GM19372 (cell line): ENCODE measurements at regions not wholly inside any gene's neighbourhood (a gene's known extent, or its start where the extent isn't known, plus 50 kb on each side); places are given as distances from the start of the nearest gene placed in this dataset.
"Not testable (repeated sequence)": the region's sequence is repeated elsewhere in the genome, so short reads cannot be mapped to it uniquely, and the experiment has no call there.

Experiments
- ATAC-seq: cut with Tn5 transposase; IDR thresholded peaks from one replicate; pipeline ENCODE4 v1.9.1; 2021; ENCODE audit warnings: mild to moderate bottlenecking, low read depth, moderate library complexity; ENCODE audit not compliant: unreplicated experiment

- no peak for ATAC-seq
Observed at GRCh38 chr3:174336784-174337183, 522.4 kb upstream of the NAALADL2 start.

- ATAC-seq, result no peak
Observed at GRCh38 chr3:174337227-174337626, 521.9 kb upstream of the NAALADL2 start.

GRCh38 chr3:174340624-174341587 is 518.2 kb upstream of the NAALADL2 start:
- ATAC-seq, result no peak

- no peak for ATAC-seq
Observed at GRCh38 chr3:174342171-174342570, 517.0 kb upstream of the NAALADL2 start.

GRCh38 chr3:174342941-174343501 is 516.1 kb upstream of the NAALADL2 start:
- no peak for ATAC-seq

- no peak for ATAC-seq
Observed at GRCh38 chr3:174346141-174346540, 513.0 kb upstream of the NAALADL2 start.

GRCh38 chr3:174346571-174346970 is 512.6 kb upstream of the NAALADL2 start:
- ATAC-seq, result no peak

GRCh38 chr3:174347474-174348138 is 511.5 kb upstream of the NAALADL2 start:
- no peak for ATAC-seq

- ATAC-seq, result no peak
Observed at GRCh38 chr3:174352227-174352626, 506.9 kb upstream of the NAALADL2 start.

- ATAC-seq, result no peak
Observed at GRCh38 chr3:174355505-174355904, 503.6 kb upstream of the NAALADL2 start.

GRCh38 chr3:174356596-174356995 is 502.5 kb upstream of the NAALADL2 start:
- no peak for ATAC-seq

- ATAC-seq, result no peak
Observed at GRCh38 chr3:174358252-174358651, 500.9 kb upstream of the NAALADL2 start.

GRCh38 chr3:174362556-174362955 is 496.6 kb upstream of the NAALADL2 start:
- ATAC-seq, result no peak

GRCh38 chr3:174363256-174363655 is 495.9 kb upstream of the NAALADL2 start:
- no peak for ATAC-seq

- no peak for ATAC-seq
Observed at GRCh38 chr3:174365796-174366195, 493.3 kb upstream of the NAALADL2 start.

- not testable (repeated sequence) for ATAC-seq
Observed at GRCh38 chr3:174366904-174367303, 492.2 kb upstream of the NAALADL2 start.

- ATAC-seq, result no peak
Observed at GRCh38 chr3:174376346-174376745, 482.8 kb upstream of the NAALADL2 start.

- ATAC-seq, result no peak
Observed at GRCh38 chr3:174377096-174377495, 482.0 kb upstream of the NAALADL2 start.

- no peak for ATAC-seq
Observed at GRCh38 chr3:174377684-174378083, 481.4 kb upstream of the NAALADL2 start.

GRCh38 chr3:174382878-174383277 is 476.3 kb upstream of the NAALADL2 start:
- ATAC-seq, result no peak

- no peak for ATAC-seq
Observed at GRCh38 chr3:174387736-174388135, 471.4 kb upstream of the NAALADL2 start.
